Endothelial cell (in vitro differentiated cells): ENCODE measurements at regions not wholly inside any gene's neighbourhood (a gene's known extent, or its start where the extent isn't known, plus 50 kb on each side); places are given as distances from the start of the nearest gene placed in this dataset.

Experiments used
- DNase-seq: peaks from one replicate; pipeline ENCODE4 v3.0.0; 2021; ENCODE audit warnings: low spot score
- H3K27ac Mint-ChIP-seq: one replicate; pipeline ENCODE4 v1.8.0; 2021; ENCODE audit warnings: mixed read lengths, inconsistent platforms; ENCODE audit not compliant: unreplicated experiment
- H3K27me3 Mint-ChIP-seq: one replicate; pipeline ENCODE4 v1.8.0; 2021; ENCODE audit warnings: mild to moderate bottlenecking, moderate library complexity, mixed read lengths, inconsistent platforms; ENCODE audit not compliant: unreplicated experiment
- H3K36me3 Mint-ChIP-seq: one replicate; pipeline ENCODE4 v1.8.0; 2021; ENCODE audit warnings: mild to moderate bottlenecking, low read depth, mixed read lengths, inconsistent platforms; ENCODE audit not compliant: unreplicated experiment
- H3K4me1 Mint-ChIP-seq: one replicate; pipeline ENCODE4 v1.8.0; 2021; ENCODE audit warnings: mild to moderate bottlenecking, mixed read lengths, inconsistent platforms; ENCODE audit not compliant: unreplicated experiment
- H3K4me3 Mint-ChIP-seq: one replicate; pipeline ENCODE4 v1.8.0; 2021; ENCODE audit warnings: mild to moderate bottlenecking, mixed read lengths, inconsistent platforms; ENCODE audit not compliant: unreplicated experiment
- H3K9me3 Mint-ChIP-seq: one replicate; pipeline ENCODE4 v1.8.0; 2021; ENCODE audit warnings: mixed read lengths, inconsistent platforms; ENCODE audit not compliant: unreplicated experiment
- TF ChIP-seq, protein P1 (sequence below): fragments of 200-600 bp; sonication (generic); IDR thresholded peaks from one replicate; pipeline ENCODE4 v1.5.0; 2021; ENCODE audit warnings: antibody characterized with exemption; ENCODE audit not compliant: unreplicated experiment

DNA sequence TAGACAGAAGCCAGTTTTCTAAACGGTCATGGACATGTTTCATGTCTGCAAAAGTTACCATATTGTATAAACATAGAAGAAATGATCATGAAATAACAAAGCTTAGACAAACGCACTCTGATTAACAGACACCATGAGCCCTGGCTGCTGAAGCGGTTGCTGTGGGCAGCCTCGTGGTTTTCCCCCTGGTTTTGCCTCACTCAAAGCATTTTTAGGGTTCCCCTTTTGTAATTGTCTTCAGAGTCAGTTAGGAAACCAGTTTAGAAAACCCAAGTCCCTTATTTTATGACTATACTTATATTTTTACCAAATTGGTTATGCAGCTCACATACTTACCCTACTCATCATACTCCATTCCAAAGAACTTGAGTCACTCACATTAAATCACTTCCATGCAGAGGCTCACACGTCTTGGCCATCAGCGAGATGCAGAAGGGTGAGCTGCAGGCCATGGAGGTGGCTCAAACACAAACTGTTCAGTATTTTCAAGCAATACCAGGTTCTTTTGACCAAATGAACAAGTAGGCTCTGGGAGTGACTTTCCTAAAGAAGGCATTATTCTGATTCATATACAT is 105.6 kb upstream of the SALL3 start:
- TF ChIP-seq, protein P1, sequence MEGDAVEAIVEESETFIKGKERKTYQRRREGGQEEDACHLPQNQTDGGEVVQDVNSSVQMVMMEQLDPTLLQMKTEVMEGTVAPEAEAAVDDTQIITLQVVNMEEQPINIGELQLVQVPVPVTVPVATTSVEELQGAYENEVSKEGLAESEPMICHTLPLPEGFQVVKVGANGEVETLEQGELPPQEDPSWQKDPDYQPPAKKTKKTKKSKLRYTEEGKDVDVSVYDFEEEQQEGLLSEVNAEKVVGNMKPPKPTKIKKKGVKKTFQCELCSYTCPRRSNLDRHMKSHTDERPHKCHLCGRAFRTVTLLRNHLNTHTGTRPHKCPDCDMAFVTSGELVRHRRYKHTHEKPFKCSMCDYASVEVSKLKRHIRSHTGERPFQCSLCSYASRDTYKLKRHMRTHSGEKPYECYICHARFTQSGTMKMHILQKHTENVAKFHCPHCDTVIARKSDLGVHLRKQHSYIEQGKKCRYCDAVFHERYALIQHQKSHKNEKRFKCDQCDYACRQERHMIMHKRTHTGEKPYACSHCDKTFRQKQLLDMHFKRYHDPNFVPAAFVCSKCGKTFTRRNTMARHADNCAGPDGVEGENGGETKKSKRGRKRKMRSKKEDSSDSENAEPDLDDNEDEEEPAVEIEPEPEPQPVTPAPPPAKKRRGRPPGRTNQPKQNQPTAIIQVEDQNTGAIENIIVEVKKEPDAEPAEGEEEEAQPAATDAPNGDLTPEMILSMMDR = no peak
- Mint-ChIP-seq H3K27ac (no peak overlapping the region), H3K4me1 (no peaks in the 10 kb centered on the region), H3K36me3 (peaks cover 3% of the 10 kb centered on the region), H3K27me3 (peaks cover 2% of the 10 kb centered on the region), H3K4me3 (no peak overlapping the region), H3K9me3 (peaks cover 34% of the 10 kb centered on the region)
- DNase-seq = no peak

DNA sequence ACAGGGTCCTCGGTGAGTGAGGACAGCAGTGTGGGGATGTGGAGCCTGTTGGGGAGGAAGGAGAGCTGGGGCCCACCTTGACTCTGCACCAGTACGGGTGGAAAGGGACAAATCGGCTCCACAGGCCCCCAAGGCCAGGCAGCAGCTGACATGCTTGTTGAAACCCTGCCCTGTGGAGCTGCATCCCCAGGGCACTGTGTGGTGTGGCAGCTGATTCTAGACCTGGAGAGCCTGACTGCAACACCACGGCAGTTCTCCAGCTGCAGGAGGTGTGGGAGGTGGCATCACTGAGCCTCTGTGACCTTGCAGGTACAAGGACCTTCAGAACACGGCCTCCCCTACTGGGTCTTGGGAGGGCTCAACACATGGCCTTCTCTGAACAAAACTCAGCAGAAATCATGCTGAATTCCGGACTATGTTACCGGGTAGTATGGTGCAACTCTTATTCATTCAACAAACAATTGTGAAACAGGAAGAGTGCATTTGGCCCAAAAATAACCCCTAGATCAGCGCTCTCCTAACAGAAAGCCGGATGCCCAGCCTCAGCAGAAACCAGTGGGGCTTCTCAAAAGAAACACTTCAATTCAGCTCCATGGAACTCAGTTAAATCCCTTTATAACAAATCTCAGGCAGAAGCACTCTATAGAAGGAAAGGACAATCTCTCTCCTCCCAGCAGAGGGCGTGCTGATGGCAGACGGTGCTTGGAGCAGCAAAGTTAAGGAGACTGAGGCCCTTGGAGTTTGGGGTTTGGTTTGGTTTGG is 104.4 kb upstream of the SALL3 start:
- peaks cover 4% of the 10 kb centered on the region for H3K27me3 Mint-ChIP-seq
- no peak overlapping the region for H3K27ac Mint-ChIP-seq
- H3K4me1 Mint-ChIP-seq = no peaks in the 10 kb centered on the region
- H3K36me3 Mint-ChIP-seq = peaks cover 8% of the 10 kb centered on the region
- DNase-seq = no peak
- peaks cover 33% of the 10 kb centered on the region for H3K9me3 Mint-ChIP-seq
- H3K4me3 Mint-ChIP-seq = no peak overlapping the region
- TF ChIP-seq, protein P1 = no peak

DNA sequence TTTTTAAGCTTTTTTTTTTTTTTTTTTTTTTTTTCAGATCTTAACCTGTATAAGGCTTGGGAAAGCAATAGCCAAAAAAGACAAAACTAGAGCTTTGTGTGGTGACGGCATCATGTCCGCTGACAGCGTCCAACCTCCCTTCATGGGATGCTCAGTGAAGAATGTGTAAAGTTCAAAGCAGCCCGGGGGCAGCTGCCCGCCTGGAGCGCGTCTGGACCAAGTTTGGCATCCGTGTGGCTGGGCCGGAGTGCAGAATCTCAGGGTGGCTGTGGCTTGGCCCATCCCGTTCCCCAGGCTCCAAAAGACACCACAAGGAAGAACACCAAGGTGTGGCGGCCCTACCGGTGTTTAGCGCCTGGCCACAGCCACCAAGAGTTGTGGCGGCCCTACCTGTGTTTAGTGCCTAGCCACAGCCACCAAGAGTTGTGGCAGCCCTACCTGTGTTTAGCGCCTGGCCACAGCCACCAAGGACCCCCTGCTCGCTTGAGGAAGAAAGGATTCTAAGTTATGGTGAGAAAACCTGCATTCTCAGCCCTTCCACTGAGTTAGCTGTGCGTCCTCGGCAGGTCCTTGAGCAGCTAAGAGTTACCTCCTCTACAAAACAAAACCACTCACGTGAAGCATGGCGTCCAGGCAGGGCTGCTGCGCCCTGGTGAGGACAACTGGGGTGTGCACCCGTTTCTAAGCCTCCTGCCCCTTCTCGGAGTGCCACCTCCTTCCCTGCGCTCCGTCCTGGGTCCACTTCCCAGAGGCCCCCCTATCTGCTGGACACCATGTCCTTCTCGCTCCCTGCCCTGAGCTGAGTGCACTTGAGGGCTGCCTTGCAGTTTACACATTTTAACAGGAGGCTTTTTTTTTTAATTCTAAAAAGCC is 103.6 kb upstream of the SALL3 start:
- Mint-ChIP-seq H3K36me3 (peaks cover 8% of the 10 kb centered on the region), H3K4me1 (no peaks in the 10 kb centered on the region), H3K4me3 (no peak overlapping the region), H3K9me3 (peaks cover 35% of the 10 kb centered on the region), H3K27me3 (peaks cover 6% of the 10 kb centered on the region), H3K27ac (no peak overlapping the region)
- TF ChIP-seq, protein P1 = no peak
- no peak for DNase-seq

- Mint-ChIP-seq H3K4me1 (no peaks in the 10 kb centered on the region), H3K27me3 (peaks cover 6% of the 10 kb centered on the region), H3K4me3 (no peak overlapping the region), H3K36me3 (peaks cover 8% of the 10 kb centered on the region), H3K27ac (no peak overlapping the region), H3K9me3 (peaks cover 38% of the 10 kb centered on the region)
- DNase-seq = no peak
- TF ChIP-seq, protein P1 = no peak
Measured at GRCh38 chr18:78876868-78877267, 102.8 kb upstream of the SALL3 start.
